Body of pancreas (tissue), 4 donors: ENCODE measurements at regions not wholly inside any gene's neighbourhood (a gene's known extent, or its start where the extent isn't known, plus 50 kb on each side); places are given as distances from the start of the nearest gene placed in this dataset.

Source experiments
- ATAC-seq: fragments of 150-250 bp; one replicate; pipeline ENCODE4 v1.9.1; 2016
- DNase-seq, 4 donors: peaks; one replicate each; pipeline ENCODE4 v3.0.0-alpha.2; 2019
- H3K27ac ChIP-seq, 4 donors: fragments of 200-600 bp; sonication (generic); 1 replicate in 3 of 4; 2 replicates in 1 of 4; pipeline versions ENCODE4 v1.5.1 to v1.6.1; 2016 to 2019; ENCODE audit warnings: mild to moderate bottlenecking in 1 of 4, mixed read lengths in 1 of 4, moderate library complexity in 1 of 4
- H3K27me3 ChIP-seq, 2 donors: fragments of 200-600 bp; sonication (generic); one replicate each; pipeline ENCODE4 v1.6.0; 2016; ENCODE audit warnings: mild to moderate bottlenecking in 1 of 2
- H3K36me3 ChIP-seq, 2 donors: fragments of 200-600 bp; sonication (generic); replicated peaks in 1 of 2; 2 replicates each; pipeline ENCODE4 v1.5.1; 2016; ENCODE audit warnings: low read depth in 2 of 2; ENCODE audit not compliant: insufficient read depth in 1 of 2
- H3K4me1 ChIP-seq: fragments of 200-600 bp; sonication (generic); one replicate; pipeline ENCODE4 v1.6.0; 2016
- H3K4me3 ChIP-seq, 2 donors: fragments of 200-600 bp; sonication (generic); 1 replicate in 1 of 2; 2 replicates in 1 of 2; pipeline ENCODE4 v1.5.1; 2016 to 2019
- H3K9me3 ChIP-seq, 3 donors: fragments of 200-600 bp; sonication (generic); 1 replicate in 2 of 3; 2 replicates in 1 of 3; pipeline ENCODE4 v1.5.1; 2016
- CTCF ChIP-seq, 7 experiments: fragments of 450-650 bp in 4 of 7; fragments of 200-600 bp in 3 of 7; sonication (generic) in 3 of 7; IDR thresholded peaks; one replicate each; pipeline ENCODE4 v1.5.1; 2016 to 2019; ENCODE audit warnings: antibody characterized with exemption in 7 of 7
- POLR2A ChIP-seq, 3 donors: fragments of 450-650 bp; IDR thresholded peaks; one replicate each; pipeline ENCODE4 v1.6.1; 2016; ENCODE audit warnings: antibody characterized with exemption in 3 of 3, mild to moderate bottlenecking in 2 of 3
- WGBS, 2 donors: methylation state at CpG; one replicate each; pipeline ENCODE4 v1.1.5; 2017; 5-methylcytosine and 5-hydroxymethylcytosine counted together
- intact Hi-C: fragments of 100-400 bp; cut with DNase I; formaldehyde crosslinking; loops from one replicate; pipeline ENCODE4 v1.15.1; 2023

DNA sequence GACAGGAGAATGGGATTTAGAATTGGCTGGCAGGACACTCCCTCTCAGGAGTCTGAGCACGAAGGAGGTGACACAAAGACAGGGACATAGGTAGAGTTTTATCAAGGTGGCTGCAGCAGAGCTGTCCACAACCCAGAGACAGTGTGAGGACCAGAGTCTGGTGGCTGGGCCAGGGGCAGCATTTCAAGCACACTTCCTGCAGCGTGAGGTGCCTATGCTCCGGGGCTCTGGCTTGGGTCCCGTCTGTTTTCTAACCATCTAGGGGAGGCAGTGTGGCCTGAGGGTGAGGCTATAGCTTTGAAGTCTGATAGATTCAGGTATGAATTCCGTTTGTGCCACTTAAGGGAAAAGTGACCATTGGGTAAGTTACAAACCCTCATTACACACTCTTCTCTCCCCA is 222.7 kb upstream of the ZMIZ1 start:
- no peak overlapping the region for H3K27ac ChIP-seq
- H3K4me3 ChIP-seq: no peak overlapping the region
- no peak for ATAC-seq
- 69 to 88% methylated on average over 5 of the region's 5 CpGs for WGBS, 2 donors
- TF ChIP-seq CTCF (IDR thresholded peaks at IDR 0.05) (no peak), POLR2A (IDR thresholded peaks at IDR 0.05) (no peak)
- H3K36me3 ChIP-seq: no peaks in the 10 kb centered on the region
- no peak for DNase-seq
- H3K27me3 ChIP-seq: no peaks in the 10 kb centered on the region
- intact Hi-C loops: no loop called here
- H3K9me3 ChIP-seq: no peaks in the 10 kb centered on the region
- H3K4me1 ChIP-seq: no peaks in the 10 kb centered on the region

- DNase-seq (no peak), ATAC-seq (no peak)
- Histone ChIP-seq H3K9me3 (no peaks in the 10 kb centered on the region), H3K36me3 (no peaks in the 10 kb centered on the region), H3K27ac (no peak overlapping the region), H3K4me3 (no peak overlapping the region), H3K4me1 (no peaks in the 10 kb centered on the region), H3K27me3 (no peaks in the 10 kb centered on the region)
- intact Hi-C loops: no loop called here
- 82 to 93% methylated on average over 7 of the region's 7 CpGs for WGBS, 2 donors
- TF ChIP-seq POLR2A (IDR thresholded peaks at IDR 0.05) (no peak), CTCF (IDR thresholded peaks at IDR 0.05) (no peak)
Observed at GRCh38 chr10:78846760-78847159, 222.0 kb upstream of the ZMIZ1 start.

DNA sequence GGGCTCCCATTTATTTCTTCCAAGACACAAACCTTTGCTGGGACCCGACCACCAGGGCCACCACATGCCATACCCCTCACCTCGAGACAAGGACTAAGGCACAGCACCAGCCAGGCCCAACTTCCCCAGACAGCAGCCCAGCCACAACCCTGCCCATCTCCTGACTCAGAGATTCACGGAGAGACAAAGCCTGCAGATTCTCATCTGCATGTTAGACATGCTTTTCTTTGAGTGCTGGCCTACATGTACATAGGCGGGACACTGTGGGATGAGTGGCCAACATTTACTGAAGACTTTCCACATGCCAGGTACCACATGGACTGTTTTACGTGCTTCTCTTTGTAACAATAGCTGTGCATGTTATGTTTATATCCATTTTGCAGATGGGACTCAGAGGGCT is 221.3 kb upstream of the ZMIZ1 start:
- WGBS, 2 donors: 78% methylated on average over 5 of the region's 5 CpGs

DNA sequence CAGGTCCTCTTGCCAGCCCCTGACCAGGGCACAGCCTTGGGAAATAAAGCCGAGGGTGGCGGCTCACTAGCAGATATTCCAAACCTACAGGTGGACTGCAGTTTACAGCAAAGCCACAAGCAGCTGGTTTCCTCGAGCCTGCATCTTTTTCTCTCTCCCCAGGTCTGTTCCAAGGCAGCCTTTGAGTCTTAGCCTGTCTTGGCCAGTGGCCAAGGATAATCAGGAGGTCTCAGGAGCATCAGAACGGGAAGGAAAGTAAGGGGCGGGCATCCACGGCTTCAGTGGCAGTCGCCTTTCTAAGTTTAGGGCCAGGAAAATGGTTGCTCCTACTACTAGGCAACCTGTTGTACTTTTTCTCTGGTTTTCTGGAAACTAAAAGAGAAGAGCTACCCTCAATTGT is 219.7 kb upstream of the ZMIZ1 start:
- Histone ChIP-seq H3K27me3 (no peaks in the 10 kb centered on the region), H3K36me3 (no peaks in the 10 kb centered on the region), H3K4me1 (no peaks in the 10 kb centered on the region), H3K27ac (no peak overlapping the region), H3K9me3 (no peaks in the 10 kb centered on the region), H3K4me3 (no peak overlapping the region)
- intact Hi-C loops: no loop called here
- DNase-seq (no peak), ATAC-seq (no peak)
- WGBS, 2 donors: 70 to 77% methylated on average over 6 of the region's 7 CpGs
- TF ChIP-seq CTCF (IDR thresholded peaks at IDR 0.05) (no peak), POLR2A (IDR thresholded peaks at IDR 0.05) (no peak)

More for the DNA sequence above, 221.3 kb upstream of the ZMIZ1 start:
- no peak overlapping the region for H3K27ac ChIP-seq
- no peak overlapping the region for H3K4me3 ChIP-seq
- intact Hi-C loops: no loop called here
- H3K27me3 ChIP-seq: no peaks in the 10 kb centered on the region
- H3K9me3 ChIP-seq: no peaks in the 10 kb centered on the region
- DNase-seq (no peak), ATAC-seq (no peak)
- no peaks in the 10 kb centered on the region for H3K36me3 ChIP-seq
- TF ChIP-seq POLR2A (IDR thresholded peaks at IDR 0.05) (no peak), CTCF (IDR thresholded peaks at IDR 0.05) (no peak)
- H3K4me1 ChIP-seq: no peaks in the 10 kb centered on the region

DNA sequence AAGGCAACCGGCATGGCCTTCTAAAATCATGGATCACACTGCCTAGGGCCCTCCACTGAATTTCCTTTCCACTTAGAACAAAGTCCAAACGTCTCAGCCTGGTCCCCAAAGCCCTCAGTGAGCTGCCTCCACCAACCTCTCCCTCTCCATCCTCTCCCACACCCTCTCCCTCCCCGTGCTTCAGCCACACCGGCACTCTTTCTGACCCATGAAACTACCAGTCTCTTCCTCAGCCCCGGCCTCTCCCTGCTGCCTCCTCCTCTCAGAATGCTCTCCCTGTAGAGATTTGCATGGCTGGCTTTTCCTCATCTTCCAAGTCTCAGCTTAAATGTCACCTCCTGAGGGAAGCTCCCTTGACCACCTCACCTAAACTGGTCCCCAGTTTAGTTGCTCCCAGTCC is 219.0 kb upstream of the ZMIZ1 start:
- Histone ChIP-seq H3K4me1 (no peaks in the 10 kb centered on the region), H3K4me3 (no peak overlapping the region), H3K36me3 (no peaks in the 10 kb centered on the region), H3K27me3 (no peaks in the 10 kb centered on the region), H3K9me3 (no peaks in the 10 kb centered on the region), H3K27ac (no peak overlapping the region)
- no peak for ATAC-seq
- TF ChIP-seq POLR2A (IDR thresholded peaks at IDR 0.05) (no peak), CTCF (IDR thresholded peaks at IDR 0.05) (no peak)
- DNase-seq: no peak
- 81 to 84% methylated on average over 5 of the region's 5 CpGs for WGBS, 2 donors
- intact Hi-C loops: no loop called here
